Glutamatergic neuron (in vitro differentiated cells): ENCODE measurements at regions not wholly inside any gene's neighbourhood (a gene's known extent, or its start where the extent isn't known, plus 50 kb on each side); places are given as distances from the start of the nearest gene placed in this dataset.

Experiments used
- DNase-seq: peaks from one replicate; pipeline ENCODE4 v3.0.0; 2022
- H3K27ac Mint-ChIP-seq: one replicate; pipeline ENCODE4 v1.8.0; 2020; ENCODE audit warnings: mild to moderate bottlenecking, mixed read lengths, inconsistent platforms; ENCODE audit not compliant: unreplicated experiment
- H3K27me3 Mint-ChIP-seq: one replicate; pipeline ENCODE4 v1.8.0; 2020; ENCODE audit warnings: mild to moderate bottlenecking, moderate library complexity, mixed read lengths, inconsistent platforms; ENCODE audit not compliant: unreplicated experiment
- H3K36me3 Mint-ChIP-seq: one replicate; pipeline ENCODE4 v1.8.0; 2020; ENCODE audit warnings: mild to moderate bottlenecking, mixed read lengths, inconsistent platforms; ENCODE audit not compliant: unreplicated experiment
- H3K4me1 Mint-ChIP-seq: one replicate; pipeline ENCODE4 v1.8.0; 2020; ENCODE audit warnings: mild to moderate bottlenecking, low read depth, mixed read lengths, inconsistent platforms; ENCODE audit not compliant: unreplicated experiment
- H3K4me3 Mint-ChIP-seq: one replicate; pipeline ENCODE4 v1.8.0; 2020; ENCODE audit warnings: mild to moderate bottlenecking, mixed read lengths, inconsistent platforms; ENCODE audit not compliant: unreplicated experiment
- H3K9me3 Mint-ChIP-seq: one replicate; pipeline ENCODE4 v1.8.0; 2020; ENCODE audit warnings: mild to moderate bottlenecking, moderate library complexity, mixed read lengths, inconsistent platforms; ENCODE audit not compliant: unreplicated experiment
- CTCF ChIP-seq: fragments of 200-600 bp; sonication (generic); IDR thresholded peaks from one replicate; pipeline ENCODE4 v1.5.0; 2021; ENCODE audit not compliant: partially characterized antibody, unreplicated experiment

- peak; percentile 64 for TF ChIP-seq CTCF
- no peak overlapping the region for H3K27ac Mint-ChIP-seq
- peaks cover 5% of the 10 kb centered on the region for H3K9me3 Mint-ChIP-seq
These were observed 64.3 kb downstream of the MRPL14 start for GRCh38 chr6:44062771-44063560.

GRCh38 chr6:44062105-44062770 lies 65.0 kb downstream of the MRPL14 start:
- Mint-ChIP-seq H3K27me3 (peaks cover 9% of the 10 kb centered on the region), H3K4me1 (peaks cover 2% of the 10 kb centered on the region), H3K4me3 (no peak overlapping the region), H3K27ac (no peak overlapping the region), H3K9me3 (peaks cover 5% of the 10 kb centered on the region), H3K36me3 (no peaks in the 10 kb centered on the region)
- TF ChIP-seq CTCF: no peak
- DNase-seq: no peak

More at GRCh38 chr6:44062771-44063560, 64.3 kb downstream of the MRPL14 start:
- no peak for DNase-seq
- Mint-ChIP-seq H3K4me3 (no peak overlapping the region), H3K36me3 (no peaks in the 10 kb centered on the region), H3K27me3 (peaks cover 3% of the 10 kb centered on the region), H3K4me1 (peaks cover 2% of the 10 kb centered on the region)

DNA sequence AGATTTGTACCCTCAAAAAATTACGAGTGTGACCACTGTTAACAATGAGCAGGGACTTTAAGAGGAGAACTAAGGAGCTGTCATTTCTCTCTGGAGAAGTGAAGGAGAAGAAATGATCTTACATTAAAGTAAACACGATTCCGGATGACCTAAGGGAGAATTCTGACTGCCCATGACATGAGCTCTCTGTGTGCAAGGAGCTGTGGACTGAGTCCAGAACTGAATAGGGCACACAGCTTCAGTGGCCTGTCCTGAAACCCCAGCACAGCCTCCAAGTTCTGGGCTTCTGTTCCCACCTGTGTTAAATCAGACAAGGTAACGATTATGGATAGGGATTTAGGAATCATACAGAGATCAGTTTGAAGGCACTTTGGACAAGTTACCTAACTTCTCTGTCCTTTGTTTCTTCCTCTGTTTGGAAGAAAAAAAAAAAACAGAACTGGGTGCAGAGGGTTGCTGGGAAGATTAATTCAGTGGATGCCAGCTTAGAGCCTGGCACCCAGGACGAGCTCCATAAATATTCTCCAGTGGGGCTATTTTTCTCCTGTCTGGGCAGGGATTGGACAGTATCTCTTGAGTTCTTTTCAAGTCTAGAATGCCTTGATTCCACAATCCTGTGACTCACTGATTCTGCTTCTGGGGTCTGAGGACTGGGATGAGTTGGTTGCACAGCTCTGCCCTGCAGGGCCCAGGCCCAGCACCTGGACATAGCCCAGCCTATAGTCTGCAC lies 65.7 kb downstream of the MRPL14 start:
- Mint-ChIP-seq H3K27ac (no peak overlapping the region), H3K4me1 (peaks cover 2% of the 10 kb centered on the region), H3K9me3 (peaks cover 5% of the 10 kb centered on the region), H3K27me3 (peaks cover 9% of the 10 kb centered on the region), H3K4me3 (no peak overlapping the region), H3K36me3 (no peaks in the 10 kb centered on the region)
- no peak for DNase-seq
- TF ChIP-seq CTCF: no peak

DNA sequence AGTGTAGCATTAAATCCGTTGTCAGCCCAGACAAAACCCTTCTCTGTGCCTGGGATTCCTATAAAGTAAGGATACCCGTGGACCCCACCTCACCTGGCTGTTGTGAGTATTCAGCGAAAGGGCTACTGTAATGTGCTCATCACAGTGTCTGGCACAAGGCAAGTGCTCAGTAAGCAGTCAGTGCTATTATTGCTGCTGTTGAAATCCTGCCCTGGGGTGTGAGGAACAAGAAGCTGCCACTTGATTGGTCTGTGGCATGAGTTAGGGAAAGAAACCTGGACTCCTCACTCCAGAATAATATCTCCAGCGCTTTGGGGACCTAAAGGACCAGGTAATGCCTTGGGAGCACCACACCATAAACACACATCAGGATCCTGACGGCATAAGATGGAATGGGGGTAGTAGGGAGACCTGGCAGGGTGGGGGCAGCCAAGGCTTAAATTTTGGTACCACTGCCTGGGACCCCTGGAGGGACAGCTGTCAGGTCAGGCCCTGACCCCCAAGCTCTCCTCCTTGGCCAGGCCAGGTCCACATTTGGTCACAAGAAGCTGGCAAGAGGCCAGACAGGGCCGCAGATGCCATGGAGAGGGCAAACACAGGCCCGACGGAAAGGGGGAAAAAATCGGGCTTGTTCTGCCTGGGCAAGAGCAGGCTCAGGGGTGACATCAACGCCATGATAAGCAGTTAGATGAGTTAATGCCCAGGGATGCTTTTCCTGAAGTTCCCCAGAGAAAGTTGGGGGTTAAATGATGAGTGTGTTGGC lies 66.5 kb downstream of the MRPL14 start:
- H3K4me3 Mint-ChIP-seq: no peak overlapping the region
- no peak overlapping the region for H3K27ac Mint-ChIP-seq
- H3K4me1 Mint-ChIP-seq: peaks cover 2% of the 10 kb centered on the region
- H3K9me3 Mint-ChIP-seq: peaks cover 5% of the 10 kb centered on the region
- no peaks in the 10 kb centered on the region for H3K36me3 Mint-ChIP-seq
- peaks cover 13% of the 10 kb centered on the region for H3K27me3 Mint-ChIP-seq
- DNase-seq: no peak
- no peak for TF ChIP-seq CTCF
